Right lobe of liver (tissue), 6 donors: ENCODE measurements at regions not wholly inside any gene's neighbourhood (a gene's known extent, or its start where the extent isn't known, plus 50 kb on each side); places are given as distances from the start of the nearest gene placed in this dataset.

Experiments used
- ATAC-seq, 4 donors: fragments of 200-7000 bp; cut with Tn5 transposase; one replicate each; pipeline ENCODE4 v1.9.1; 2020; ENCODE audit warnings: mild to moderate bottlenecking in 4 of 4, moderate library complexity in 4 of 4
- DNase-seq, 3 donors: peaks; one replicate each; pipeline ENCODE4 v3.0.0-alpha.2; 2020
- H3K27ac ChIP-seq, 3 donors: fragments of 200-600 bp; one replicate each; pipeline ENCODE4 v1.8.0; 2022
- H3K27me3 ChIP-seq, 2 donors: fragments of 200-600 bp; one replicate each; pipeline ENCODE4 v1.8.0; 2022
- H3K36me3 ChIP-seq, 4 donors: fragments of 200-600 bp; sonication (generic) in 1 of 4; one replicate each; pipeline versions ENCODE4 v1.5.1 to v1.8.0; 2017 to 2022; ENCODE audit warnings: control low read depth in 1 of 4
- H3K4me1 ChIP-seq, 4 donors: fragments of 200-600 bp; sonication (generic) in 1 of 4; one replicate each; pipeline versions ENCODE4 v1.5.1 to v1.8.0; 2017 to 2022; ENCODE audit warnings: control low read depth in 1 of 4
- H3K4me3 ChIP-seq, 3 donors: fragments of 200-600 bp; one replicate each; pipeline ENCODE4 v1.8.0; 2022
- H3K9me3 ChIP-seq, 4 donors: fragments of 200-600 bp; sonication (generic) in 1 of 4; one replicate each; pipeline versions ENCODE4 v1.5.1 to v1.8.0; 2017 to 2022; ENCODE audit warnings: control low read depth in 1 of 4
- CTCF ChIP-seq, 4 donors: fragments of 200-600 bp in 3 of 4; fragments of 450-650 bp in 1 of 4; IDR thresholded peaks; one replicate each; pipeline versions ENCODE4 v1.5.1 to v1.8.0; 2016 to 2022; ENCODE audit warnings: antibody characterized with exemption in 4 of 4, mild to moderate bottlenecking in 2 of 4
- POLR2A ChIP-seq: fragments of 450-650 bp; IDR thresholded peaks from one replicate; pipeline ENCODE4 v1.6.1; 2017; ENCODE audit warnings: antibody characterized with exemption, mild to moderate bottlenecking
- WGBS: methylation state at CpG from one replicate; pipeline ENCODE4 v1.1.6; 2018; ENCODE audit warnings: low coverage, low lambda C conversion rate; ENCODE audit not compliant: insufficient coverage; ENCODE audit errors: missing lambda C conversion rate; 5-methylcytosine and 5-hydroxymethylcytosine counted together
- intact Hi-C, 2 donors: fragments of 100-400 bp; cut with DNase I; formaldehyde crosslinking; loops; one replicate each; pipeline versions ENCODE4 v1.11.2 to v1.14.1; 2022
- donor health status: DM: no; HTN: yes; CAD: no.
- donor health status: DM: no; HTN: no; CAD: no.
- donor health status: DM: no; HTN: no; CAD: no.
- donor health status: DM: no; HTN: yes; CAD: no.
- donor health status: DM: no; HTN: yes; CAD: no.

DNA sequence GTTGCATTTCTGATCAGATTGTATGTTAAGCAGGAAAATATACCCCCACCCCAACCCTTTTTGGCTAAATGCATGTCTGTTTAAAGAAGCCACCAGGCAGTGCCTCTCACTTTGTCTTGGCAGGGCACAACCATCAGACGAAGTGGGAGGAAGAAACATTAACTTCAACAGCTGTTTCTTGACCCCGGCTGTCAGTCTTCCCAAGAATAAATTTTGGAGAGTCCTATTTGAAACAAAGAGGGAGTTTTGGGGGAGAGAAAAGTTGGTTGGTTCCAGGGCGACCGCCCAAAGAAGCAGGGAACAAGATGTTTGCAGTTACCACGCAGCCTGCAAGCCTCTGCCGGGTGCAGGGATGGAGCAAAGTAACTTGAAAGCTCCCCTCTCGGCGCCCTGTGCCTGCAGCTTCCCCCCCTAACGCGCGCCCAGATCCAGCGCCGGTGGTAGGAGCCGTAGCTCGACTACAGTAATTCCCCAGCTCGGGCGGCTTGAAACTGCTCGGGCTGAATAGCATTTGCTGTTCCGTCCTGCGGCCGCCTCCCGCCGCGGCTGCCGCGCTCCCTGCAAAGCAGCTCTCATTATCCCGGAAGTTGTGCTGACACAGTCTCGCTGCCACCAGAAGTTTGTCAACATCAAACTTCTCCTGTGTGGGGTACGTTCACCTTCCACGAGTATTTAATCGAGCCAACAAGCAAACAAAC, 100.7 kb upstream of the SSBP2 start:
- ATAC-seq (peak; percentile 97 to 99 (median 98)), DNase-seq (peak; percentile 94 to 95 (median 94))
- TF ChIP-seq CTCF (IDR thresholded peaks at IDR 0.05) = no peak
- peak; percentile 44 for TF ChIP-seq POLR2A
- Histone ChIP-seq H3K27ac (peak overlapping the region; percentile 52 to 74 (median 73)), H3K27me3 (no peaks in the 10 kb centered on the region), H3K36me3 (no peaks in the 10 kb centered on the region), H3K4me3 (peak overlapping the region; percentile 32 to 67 (median 58)), H3K4me1 (peaks cover 0 to 9% (median 3%) of the 10 kb centered on the region in 4 donors), H3K9me3 (no peaks in the 10 kb centered on the region)
- intact Hi-C loops = loop anchor here in 1 of 2 donors (10.0 kb wide), 1 partner anchor 97 kb away; the partner anchor contains the start of gene SSBP2
- WGBS = 0% methylated on average over 16 of the region's 31 CpGs

GRCh38 chr5:81850501-81851357, 99.8 kb upstream of the SSBP2 start:
- intact Hi-C loops = loop anchor here in 1 of 2 donors (10.0 kb wide), 1 partner anchor 96 kb away; the partner anchor contains the start of gene SSBP2
- DNase-seq (no peak), ATAC-seq (no peak)
- Histone ChIP-seq H3K27ac (peak overlapping the region; percentile 52 to 74 (median 73)), H3K27me3 (no peaks in the 10 kb centered on the region), H3K9me3 (no peaks in the 10 kb centered on the region), H3K4me3 (peak overlapping the region in 1 of 3 donors; percentile 32), H3K4me1 (peaks cover 0 to 9% (median 3%) of the 10 kb centered on the region in 4 donors), H3K36me3 (no peaks in the 10 kb centered on the region)
- WGBS = 67% methylated on average over 2 of the region's 6 CpGs
- no peak for TF ChIP-seq POLR2A
- TF ChIP-seq CTCF (IDR thresholded peaks at IDR 0.05) = no peak

DNA sequence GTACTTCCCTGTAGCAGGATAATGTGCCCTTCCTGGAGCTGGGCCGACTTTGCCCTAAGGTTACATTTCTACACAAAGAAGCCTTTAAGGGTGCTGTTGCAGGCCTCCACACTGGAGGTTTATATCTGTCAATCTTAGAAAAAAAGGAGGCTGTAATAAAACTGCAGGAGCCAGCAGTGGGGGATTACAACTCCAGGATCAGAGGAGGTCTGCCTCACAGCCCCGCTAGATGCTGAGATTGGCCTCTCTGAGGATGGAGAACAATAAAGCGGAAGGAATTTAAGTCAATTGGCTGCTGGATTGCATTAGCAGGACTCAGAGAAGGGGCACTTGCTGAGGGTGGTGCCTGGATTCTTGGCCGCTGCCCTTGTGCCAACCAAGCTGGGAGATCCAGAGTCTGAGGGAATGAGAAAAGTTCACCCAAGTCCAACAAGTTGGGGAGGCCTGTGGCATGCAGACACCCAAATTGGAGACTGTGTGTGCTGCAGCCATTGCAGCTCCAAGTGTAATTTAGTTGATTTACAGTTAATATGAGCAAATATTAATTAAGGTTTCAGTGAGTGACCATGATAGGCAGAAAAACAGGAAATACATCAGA, 99.0 kb upstream of the SSBP2 start:
- WGBS = 80% methylated on average over 2 of the region's 4 CpGs
- no peak for DNase-seq
- ATAC-seq = no peak
- intact Hi-C loops = loop anchor here in 1 of 2 donors (10.0 kb wide), 1 partner anchor 95 kb away; the partner anchor contains the start of gene SSBP2
- Histone ChIP-seq H3K36me3 (no peaks in the 10 kb centered on the region), H3K4me1 (peaks cover 0 to 9% (median 3%) of the 10 kb centered on the region in 4 donors), H3K27ac (no peak overlapping the region), H3K4me3 (no peak overlapping the region), H3K27me3 (no peaks in the 10 kb centered on the region), H3K9me3 (no peaks in the 10 kb centered on the region)
- TF ChIP-seq CTCF (IDR thresholded peaks at IDR 0.05) = no peak

GRCh38 chr5:81848362-81848880, 97.5 kb upstream of the SSBP2 start:
- intact Hi-C loops = no loop called here
- Histone ChIP-seq H3K9me3 (no peaks in the 10 kb centered on the region), H3K36me3 (no peaks in the 10 kb centered on the region), H3K4me3 (no peak overlapping the region), H3K27ac (no peak overlapping the region), H3K27me3 (no peaks in the 10 kb centered on the region), H3K4me1 (peaks cover 0 to 9% (median 3%) of the 10 kb centered on the region in 4 donors)
- no peak for TF ChIP-seq CTCF (IDR thresholded peaks at IDR 0.05)
- TF ChIP-seq POLR2A = no peak
- WGBS = 0% methylated on average over 1 of the region's 1 CpG
- ATAC-seq = peak in 2 of 4 donors; percentile 16
- no peak for DNase-seq
